IMR-90 (cell line): ENCODE measurements at regions not wholly inside any gene's neighbourhood (a gene's known extent, or its start where the extent isn't known, plus 50 kb on each side); places are given as distances from the start of the nearest gene placed in this dataset.

Experiments
- ATAC-seq: fragments of 200-7000 bp; cut with Tn5 transposase; 2 replicates; pipeline ENCODE4 v1.9.1; 2020; ENCODE audit warnings: low read depth, mild to moderate bottlenecking, moderate library complexity
- BruUV-seq: library from RNA; stranded (reverse); fragments of 400-500 nt; replicated peaks from 2 replicates; lab custom pipeline; 2021; lab: Mats Ljungman, UMichigan
- CTCF ChIA-PET: fragments of 300-600 bp; formaldehyde crosslinking; extraction: SDS; loops from one replicate; lab custom pipeline; 2021; ENCODE audit warnings: antibody characterized with exemption; lab: Yijun Ruan, JAX
- POLR2A ChIA-PET: fragments of 300-600 bp; sonication (Branson Sonifier 250); formaldehyde crosslinking; loops from one replicate; lab custom pipeline; 2022; ENCODE audit warnings: antibody characterized with exemption; ENCODE audit not compliant: unreplicated experiment; lab: Charles Lee
- DNase-seq: peaks from one replicate; pipeline ENCODE4 v3.0.0; 2013
- H2AFZ ChIP-seq: replicated peaks from 2 replicates; pipeline ENCODE3; 2013; ENCODE audit warnings: low read length, mild to moderate bottlenecking; ENCODE audit not compliant: poor library complexity
- H2AK5ac ChIP-seq: 2 replicates; pipeline ENCODE4 v1.6.1; 2013; ENCODE audit warnings: low read depth, low read length, inconsistent platforms
- H2AK9ac ChIP-seq: replicated peaks from 2 replicates; pipeline ENCODE3; 2013; ENCODE audit warnings: mild to moderate bottlenecking, low read depth, low read length, moderate library complexity; ENCODE audit not compliant: poor library complexity
- H2BK120ac ChIP-seq: 2 replicates; pipeline ENCODE4 v1.6.1; 2013; ENCODE audit warnings: low read depth, low read length, inconsistent platforms
- H2BK15ac ChIP-seq: 3 replicates; pipeline ENCODE4 v1.6.1; 2013; ENCODE audit warnings: low read depth, low read length, inconsistent platforms
- H2BK20ac ChIP-seq: 2 replicates; pipeline ENCODE4 v1.6.1; 2013; ENCODE audit warnings: low read depth, mild to moderate bottlenecking, inconsistent platforms, low read length, moderate library complexity
- H2BK5ac ChIP-seq: 2 replicates; pipeline ENCODE4 v1.6.1; 2013; ENCODE audit warnings: mild to moderate bottlenecking, low read depth, low read length, inconsistent platforms; ENCODE audit not compliant: poor library complexity, severe bottlenecking
- H3K14ac ChIP-seq: replicated peaks from 2 replicates; pipeline ENCODE4 v1.6.1; 2013; ENCODE audit warnings: low read depth, low read length, inconsistent platforms
- H3K18ac ChIP-seq: 2 replicates; pipeline ENCODE4 v1.6.1; 2013; ENCODE audit warnings: low read depth, low read length, control low read depth
- H3K23ac ChIP-seq: 2 replicates; pipeline ENCODE4 v1.6.1; 2013; ENCODE audit warnings: low read depth, low read length, inconsistent platforms
- H3K27ac ChIP-seq: 2 replicates; pipeline ENCODE4 v1.5.1; 2013; ENCODE audit warnings: mild to moderate bottlenecking, control low read depth, low read length; ENCODE audit not compliant: insufficient read depth
- H3K27me3 ChIP-seq: 2 replicates; pipeline ENCODE4 v1.6.1; 2013; ENCODE audit warnings: low read length; ENCODE audit not compliant: control insufficient read depth, insufficient read depth
- H3K36me3 ChIP-seq: 2 replicates; pipeline ENCODE4 v1.6.1; 2013; ENCODE audit warnings: low read length, mixed read lengths; ENCODE audit not compliant: control insufficient read depth, insufficient read depth
- H3K4ac ChIP-seq: 2 replicates; pipeline ENCODE4 v1.6.1; 2013; ENCODE audit warnings: low read depth, low read length, inconsistent platforms
- H3K4me1 ChIP-seq: 2 replicates; pipeline ENCODE4 v1.6.1; 2013; ENCODE audit warnings: low read length, mixed read lengths; ENCODE audit not compliant: control insufficient read depth, insufficient read depth
- H3K4me2 ChIP-seq: 2 replicates; pipeline ENCODE4 v1.6.1; 2013; ENCODE audit warnings: low read depth, mild to moderate bottlenecking, control low read depth, low read length, moderate library complexity
- H3K4me3 ChIP-seq: 2 replicates; pipeline ENCODE4 v1.5.1; 2013; ENCODE audit warnings: low read depth, mild to moderate bottlenecking, control low read depth, low read length, moderate library complexity; ENCODE audit not compliant: insufficient read depth
- H3K56ac ChIP-seq: 2 replicates; pipeline ENCODE4 v1.6.1; 2013; ENCODE audit warnings: low read length, inconsistent platforms; ENCODE audit not compliant: insufficient read depth; ENCODE audit errors: extremely low read depth
- H3K79me1 ChIP-seq, 2 experiments: 2 replicates each; pipeline ENCODE4 v1.6.1; 2013; ENCODE audit warnings: low read length in 2 of 2, inconsistent platforms in 1 of 2, low read depth in 1 of 2
- H3K9ac ChIP-seq: 2 replicates; pipeline ENCODE4 v1.6.1; 2013; ENCODE audit warnings: low read depth, low read length, control low read depth
- H3K9me1 ChIP-seq: 2 replicates; pipeline ENCODE4 v1.6.1; 2013; ENCODE audit warnings: low read length, inconsistent platforms; ENCODE audit not compliant: insufficient read depth
- H3K9me3 ChIP-seq: 2 replicates; pipeline ENCODE4 v1.6.1; 2013; ENCODE audit warnings: low read length; ENCODE audit not compliant: control insufficient read depth, insufficient read depth
- H4K20me1 ChIP-seq: 2 replicates; pipeline ENCODE4 v1.6.1; 2013; ENCODE audit warnings: low read length, inconsistent platforms; ENCODE audit not compliant: insufficient read depth
- H4K5ac ChIP-seq: 2 replicates; pipeline ENCODE4 v1.6.1; 2013; ENCODE audit warnings: mild to moderate bottlenecking, low read depth, low read length, control low read depth
- H4K8ac ChIP-seq, 2 experiments: 2 replicates each; pipeline ENCODE4 v1.6.1; 2013; ENCODE audit warnings: low read depth in 2 of 2, low read length in 2 of 2, control low read depth in 1 of 2, inconsistent platforms in 1 of 2
- H4K91ac ChIP-seq: 2 replicates; pipeline ENCODE4 v1.6.1; 2013; ENCODE audit warnings: low read depth, low read length, inconsistent platforms; ENCODE audit not compliant: insufficient read depth
- CHD1 ChIP-seq: IDR thresholded peaks from 2 replicates; pipeline ENCODE4 v1.6.1; 2012; ENCODE audit warnings: low read depth, low read length, improper control_type of control experiment
- ELK1 ChIP-seq: fragments of 150-350 bp; IDR thresholded peaks from 2 replicates; pipeline ENCODE4 v1.6.1; 2016; ENCODE audit warnings: low read depth, mild to moderate bottlenecking, low read length, moderate library complexity, borderline replicate concordance
- FOS ChIP-seq: fragments of 150-350 bp; IDR thresholded peaks from 2 replicates; pipeline ENCODE4 v1.6.1; 2016; ENCODE audit warnings: low read depth, low read length
- MAZ ChIP-seq: IDR thresholded peaks from 2 replicates; pipeline ENCODE4 v1.6.1; 2012; ENCODE audit warnings: low read depth, mild to moderate bottlenecking, low read length, improper control_type of control experiment, moderate library complexity, borderline replicate concordance
- MXI1 ChIP-seq: IDR thresholded peaks from 2 replicates; pipeline ENCODE4 v1.6.1; 2012; ENCODE audit warnings: low read depth, mild to moderate bottlenecking, low read length, moderate library complexity, borderline replicate concordance
- NFE2L2 ChIP-seq: fragments of 150-350 bp; IDR thresholded peaks from 2 replicates; pipeline ENCODE4 v1.6.1; 2016; ENCODE audit warnings: low read depth, mild to moderate bottlenecking, low read length
- POLR2A ChIP-seq: IDR thresholded peaks from 2 replicates; pipeline ENCODE4 v1.6.1; 2012; ENCODE audit warnings: mild to moderate bottlenecking, low read depth, low read length
- RCOR1 ChIP-seq: IDR thresholded peaks from 2 replicates; pipeline ENCODE4 v1.6.1; 2012; ENCODE audit warnings: mild to moderate bottlenecking, low read length, improper control_type of control experiment; ENCODE audit not compliant: insufficient replicate concordance
- RFX5 ChIP-seq: IDR thresholded peaks from 2 replicates; pipeline ENCODE4 v1.8.0; 2012; ENCODE audit warnings: low read depth, mild to moderate bottlenecking, low read length, moderate library complexity
- SMC3 ChIP-seq: fragments of 150-350 bp; IDR thresholded peaks from 2 replicates; pipeline ENCODE4 v1.6.1; 2016; ENCODE audit warnings: low read depth, mild to moderate bottlenecking, antibody characterized with exemption, low read length, moderate library complexity
- USF2 ChIP-seq: fragments of 150-350 bp; IDR thresholded peaks from 2 replicates; pipeline ENCODE4 v1.6.1; 2017; ENCODE audit warnings: mild to moderate bottlenecking, antibody characterized with exemption, low read length, low read depth
- WGBS, 2 experiments: methylation state at CpG; one replicate each; pipeline versions ENCODE4 v1.1.5 to v1.1.7; 2013; ENCODE audit warnings: missing lambda C conversion rate in 2 of 2; ENCODE audit not compliant: insufficient read length in 1 of 2; ENCODE audit errors: extremely low coverage in 2 of 2; 5-methylcytosine and 5-hydroxymethylcytosine counted together
- dilution Hi-C: fragments of 300-500 bp; cut with HindIII; formaldehyde crosslinking; loops from one replicate; pipeline ENCODE4 v1.14.3; 2018; ENCODE audit warnings: low sequenced_read_pairs; ENCODE audit not compliant: unreplicated experiment
- in situ Hi-C: fragments of 300-500 bp; cut with MboI; formaldehyde crosslinking; loops from 3 replicates; pipeline ENCODE4 v1.14.3; 2019; ENCODE audit warnings: low sequenced_read_pairs, inconsistent platforms, mixed read lengths
- intact Hi-C: fragments of 100-400 bp; cut with micrococcal nuclease; formaldehyde crosslinking; loops from 2 replicates; pipeline ENCODE4 v1.10.0; 2022

- Histone ChIP-seq H2AK5ac (peak overlapping the region; percentile 36; the same call in 1 of the 2 replicates), H4K20me1 (no peaks in the 10 kb centered on the region), H3K4me2 (no peak overlapping the region), H3K56ac (no peak overlapping the region), H3K23ac (no peak overlapping the region), H2BK15ac (no peak overlapping the region; the same call in 2 of the 3 replicates), H2BK20ac (no peak overlapping the region; the same call in 1 of the 2 replicates), H2BK5ac (peak overlapping the region; percentile 42), H3K9me1 (0 out of 2 replicates have a peak, but pooled peaks cover 3% of the 10 kb centered on the region), H4K5ac (no peak overlapping the region), H3K9me3 (no peaks in the 10 kb centered on the region), H4K91ac (no peak overlapping the region), H3K9ac (no peak overlapping the region), H3K4me3 (no peak overlapping the region), H3K4ac (peak overlapping the region; percentile 41; the same call in 1 of the 2 replicates), H3K4me1 (peaks cover 4% of the 10 kb centered on the region; the same call in 1 of the 2 replicates), H3K18ac (0 out of 2 replicates have a peak overlapping the region, but pooled peaks have one; percentile 22), H4K8ac (no peak overlapping the region; a peak in 1 of 4 replicates), H3K27ac (no peak overlapping the region), H2BK120ac (peak overlapping the region; percentile 45; the same call in 1 of the 2 replicates), H3K36me3 (no peaks in the 10 kb centered on the region), H3K27me3 (no peaks in the 10 kb centered on the region), H2AFZ (no peak overlapping the region), H3K14ac (no peak overlapping the region; the same call in 1 of the 2 replicates), H2AK9ac (no peak overlapping the region), H3K79me1 (no peaks in the 10 kb centered on the region)
- CTCF ChIA-PET: no interaction called here
- in situ Hi-C loops (no loop called here), dilution Hi-C loops (no loop called here), intact Hi-C loops (no loop called here)
- peak; percentile 24 for ATAC-seq
- TF ChIP-seq MAZ (no peak), USF2 (no peak), FOS (no peak), RFX5 (no peak), NFE2L2 (no peak), SMC3 (no peak), CHD1 (no peak), ELK1 (no peak), MXI1 (no peak), POLR2A (no peak), RCOR1 (no peak)
- no TSS peak for BruUV-seq
- no CpG with 5 or more reads among the region's 3 CpGs for WGBS, 2 experiments
- DNase-seq: no peak
- POLR2A ChIA-PET: no interaction called here
Observed at GRCh38 chr2:54059504-54059903, 55.9 kb upstream of the ACYP2 start.
